Ovary (tissue), 3 donors: ENCODE measurements at regions not wholly inside any gene's neighbourhood (a gene's known extent, or its start where the extent isn't known, plus 50 kb on each side); places are given as distances from the start of the nearest gene placed in this dataset.

Experiments used
- EP300 ChIP-seq: sonication (generic); formaldehyde crosslinking; IDR thresholded peaks from one replicate; pipeline ENCODE4 v1.6.1; 2017; ENCODE audit warnings: antibody characterized with exemption
- POLR2A ChIP-seq: fragments of 450-650 bp; IDR thresholded peaks from one replicate; pipeline ENCODE4 v1.6.1; 2017; ENCODE audit warnings: antibody characterized with exemption, mild to moderate bottlenecking, moderate library complexity
- TF ChIP-seq, protein P1 (sequence below), 3 donors: fragments of 450-650 bp in 2 of 3; fragments of 200-600 bp in 1 of 3; IDR thresholded peaks; one replicate each; pipeline versions ENCODE4 v1.5.1 to v1.8.0; 2016 to 2022; ENCODE audit warnings: antibody characterized with exemption in 3 of 3, mild to moderate bottlenecking in 1 of 3
- donor health status: DM: no; HTN: no; CAD: no.

DNA sequence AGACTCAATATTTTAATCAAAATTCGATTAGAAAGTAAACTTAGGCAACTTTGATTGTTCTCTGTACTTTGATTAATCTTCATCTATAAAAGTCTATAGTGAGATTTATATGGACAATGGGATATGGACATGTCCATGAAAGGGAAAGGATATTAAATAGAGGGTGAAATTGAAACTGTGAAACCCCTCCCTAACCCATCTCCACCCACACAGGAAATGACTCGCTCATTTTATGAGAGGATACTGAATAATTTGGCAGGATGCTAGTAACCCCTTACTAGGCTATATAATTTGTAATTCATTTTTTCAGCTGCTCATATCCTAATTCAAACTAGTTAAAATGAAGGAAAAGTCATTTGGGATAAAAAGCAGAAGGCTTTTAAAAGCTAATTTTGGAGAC, 328.0 kb upstream of the ATP2B1 start:
- TF ChIP-seq, protein P1, sequence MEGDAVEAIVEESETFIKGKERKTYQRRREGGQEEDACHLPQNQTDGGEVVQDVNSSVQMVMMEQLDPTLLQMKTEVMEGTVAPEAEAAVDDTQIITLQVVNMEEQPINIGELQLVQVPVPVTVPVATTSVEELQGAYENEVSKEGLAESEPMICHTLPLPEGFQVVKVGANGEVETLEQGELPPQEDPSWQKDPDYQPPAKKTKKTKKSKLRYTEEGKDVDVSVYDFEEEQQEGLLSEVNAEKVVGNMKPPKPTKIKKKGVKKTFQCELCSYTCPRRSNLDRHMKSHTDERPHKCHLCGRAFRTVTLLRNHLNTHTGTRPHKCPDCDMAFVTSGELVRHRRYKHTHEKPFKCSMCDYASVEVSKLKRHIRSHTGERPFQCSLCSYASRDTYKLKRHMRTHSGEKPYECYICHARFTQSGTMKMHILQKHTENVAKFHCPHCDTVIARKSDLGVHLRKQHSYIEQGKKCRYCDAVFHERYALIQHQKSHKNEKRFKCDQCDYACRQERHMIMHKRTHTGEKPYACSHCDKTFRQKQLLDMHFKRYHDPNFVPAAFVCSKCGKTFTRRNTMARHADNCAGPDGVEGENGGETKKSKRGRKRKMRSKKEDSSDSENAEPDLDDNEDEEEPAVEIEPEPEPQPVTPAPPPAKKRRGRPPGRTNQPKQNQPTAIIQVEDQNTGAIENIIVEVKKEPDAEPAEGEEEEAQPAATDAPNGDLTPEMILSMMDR (IDR thresholded peaks at IDR 0.05): no peak
- TF ChIP-seq POLR2A: no peak
- no peak for TF ChIP-seq EP300
